H1 (cell line): ENCODE measurements at regions not wholly inside any gene's neighbourhood (a gene's known extent, or its start where the extent isn't known, plus 50 kb on each side); places are given as distances from the start of the nearest gene placed in this dataset.

ENCODE experiments used
- CHD1 ChIP-seq: IDR thresholded peaks from 2 replicates; pipeline ENCODE4 v1.6.1; 2012; ENCODE audit warnings: low read depth, low read length, improper control_type of control experiment
- FOSL1 ChIP-seq: IDR thresholded peaks from 2 replicates; pipeline ENCODE4 v1.6.1; 2011; ENCODE audit warnings: mild to moderate bottlenecking, low read depth, low read length, moderate library complexity; ENCODE audit not compliant: insufficient read depth
- MAFK ChIP-seq: IDR thresholded peaks from 2 replicates; pipeline ENCODE4 v1.6.1; 2012; ENCODE audit warnings: low read depth, mild to moderate bottlenecking, improper control_type of control experiment, low read length
- POLR2A ChIP-seq, 2 experiments: IDR thresholded peaks; 1 replicate in 1 of 2; 2 replicates in 1 of 2; pipeline ENCODE4 v1.6.1; 2011; ENCODE audit warnings: low read depth in 2 of 2, low read length in 2 of 2, mild to moderate bottlenecking in 2 of 2; ENCODE audit errors: control extremely low read depth in 1 of 2
- RAD21 ChIP-seq, 2 experiments: IDR thresholded peaks in 1 of 2; conservative IDR thresholded peaks in 1 of 2; 2 replicates each; pipeline ENCODE4 v1.6.1; 2011; ENCODE audit warnings: low read depth in 2 of 2, low read length in 2 of 2, improper control_type of control experiment in 1 of 2, inconsistent platforms in 1 of 2, mild to moderate bottlenecking in 1 of 2, moderate library complexity in 1 of 2
- TF ChIP-seq, protein P1 (sequence below), 3 experiments: IDR thresholded peaks; 1 replicate in 2 of 3; 2 replicates in 1 of 3; pipeline versions ENCODE4 v1.5.1 to v1.6.1; 2011; ENCODE audit warnings: low read length in 3 of 3, mild to moderate bottlenecking in 3 of 3, inconsistent platforms in 2 of 3, low read depth in 1 of 3, moderate library complexity in 1 of 3; ENCODE audit not compliant: insufficient read depth in 1 of 3; ENCODE audit errors: control extremely low read depth in 1 of 3
- TF ChIP-seq, protein P2 (sequence below): IDR thresholded peaks from 2 replicates; pipeline ENCODE4 v1.6.1; 2011; ENCODE audit warnings: low read length, improper control_type of control experiment
- TF ChIP-seq, protein P3 (sequence below): IDR thresholded peaks from 2 replicates; pipeline ENCODE4 v1.6.1; 2012; ENCODE audit warnings: low read length, inconsistent platforms

GRCh38 chr5:92761585-92761984 is 819.4 kb downstream of the NR2F1-AS1 start:
- TF ChIP-seq, protein P1, sequence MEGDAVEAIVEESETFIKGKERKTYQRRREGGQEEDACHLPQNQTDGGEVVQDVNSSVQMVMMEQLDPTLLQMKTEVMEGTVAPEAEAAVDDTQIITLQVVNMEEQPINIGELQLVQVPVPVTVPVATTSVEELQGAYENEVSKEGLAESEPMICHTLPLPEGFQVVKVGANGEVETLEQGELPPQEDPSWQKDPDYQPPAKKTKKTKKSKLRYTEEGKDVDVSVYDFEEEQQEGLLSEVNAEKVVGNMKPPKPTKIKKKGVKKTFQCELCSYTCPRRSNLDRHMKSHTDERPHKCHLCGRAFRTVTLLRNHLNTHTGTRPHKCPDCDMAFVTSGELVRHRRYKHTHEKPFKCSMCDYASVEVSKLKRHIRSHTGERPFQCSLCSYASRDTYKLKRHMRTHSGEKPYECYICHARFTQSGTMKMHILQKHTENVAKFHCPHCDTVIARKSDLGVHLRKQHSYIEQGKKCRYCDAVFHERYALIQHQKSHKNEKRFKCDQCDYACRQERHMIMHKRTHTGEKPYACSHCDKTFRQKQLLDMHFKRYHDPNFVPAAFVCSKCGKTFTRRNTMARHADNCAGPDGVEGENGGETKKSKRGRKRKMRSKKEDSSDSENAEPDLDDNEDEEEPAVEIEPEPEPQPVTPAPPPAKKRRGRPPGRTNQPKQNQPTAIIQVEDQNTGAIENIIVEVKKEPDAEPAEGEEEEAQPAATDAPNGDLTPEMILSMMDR (IDR thresholded peaks at IDR 0.05; ENCODE audit: control extremely low read depth in 1 of 3, insufficient read depth in 1 of 3, low read depth in 1 of 3, low read length in 3 of 3) = no peak
- no peak for TF ChIP-seq RAD21 (IDR thresholded peaks at IDR 0.05 in 1 of 2, conservative IDR thresholded peaks at IDR 0.05 in 1 of 2; ENCODE audit: low read depth in 2 of 2, low read length in 2 of 2)
- no peak for TF ChIP-seq FOSL1
- TF ChIP-seq, protein P2, sequence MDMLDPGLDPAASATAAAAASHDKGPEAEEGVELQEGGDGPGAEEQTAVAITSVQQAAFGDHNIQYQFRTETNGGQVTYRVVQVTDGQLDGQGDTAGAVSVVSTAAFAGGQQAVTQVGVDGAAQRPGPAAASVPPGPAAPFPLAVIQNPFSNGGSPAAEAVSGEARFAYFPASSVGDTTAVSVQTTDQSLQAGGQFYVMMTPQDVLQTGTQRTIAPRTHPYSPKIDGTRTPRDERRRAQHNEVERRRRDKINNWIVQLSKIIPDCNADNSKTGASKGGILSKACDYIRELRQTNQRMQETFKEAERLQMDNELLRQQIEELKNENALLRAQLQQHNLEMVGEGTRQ = no peak
- TF ChIP-seq MAFK = no peak
- TF ChIP-seq POLR2A (IDR thresholded peaks at IDR 0.05; ENCODE audit: control extremely low read depth in 1 of 2, low read depth in 2 of 2, low read length in 2 of 2) = no peak
- no peak for TF ChIP-seq CHD1
- TF ChIP-seq, protein P3, sequence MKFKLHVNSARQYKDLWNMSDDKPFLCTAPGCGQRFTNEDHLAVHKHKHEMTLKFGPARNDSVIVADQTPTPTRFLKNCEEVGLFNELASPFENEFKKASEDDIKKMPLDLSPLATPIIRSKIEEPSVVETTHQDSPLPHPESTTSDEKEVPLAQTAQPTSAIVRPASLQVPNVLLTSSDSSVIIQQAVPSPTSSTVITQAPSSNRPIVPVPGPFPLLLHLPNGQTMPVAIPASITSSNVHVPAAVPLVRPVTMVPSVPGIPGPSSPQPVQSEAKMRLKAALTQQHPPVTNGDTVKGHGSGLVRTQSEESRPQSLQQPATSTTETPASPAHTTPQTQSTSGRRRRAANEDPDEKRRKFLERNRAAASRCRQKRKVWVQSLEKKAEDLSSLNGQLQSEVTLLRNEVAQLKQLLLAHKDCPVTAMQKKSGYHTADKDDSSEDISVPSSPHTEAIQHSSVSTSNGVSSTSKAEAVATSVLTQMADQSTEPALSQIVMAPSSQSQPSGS = no peak
